ENCODE measurements at regions not wholly inside any gene's neighbourhood (a gene's known extent, or its start where the extent isn't known, plus 50 kb on each side); places are given as distances from the start of the nearest gene placed in this dataset.

- Histone ChIP-seq H3K36me3 (replicated peaks in 1 of 2; ENCODE audit: control insufficient read depth in 1 of 2, insufficient read depth in 2 of 2, low read length in 2 of 2) (no peaks in the 10 kb centered on the region), H3K79me2 (ENCODE audit: insufficient read depth, low read length) (no peaks in the 10 kb centered on the region), H3K27ac (ENCODE audit: extremely low read length, insufficient read depth, low read length) (no peak overlapping the region), H3K4me2 (ENCODE audit: low read depth, low read length) (no peak overlapping the region), H3K4me3 (replicated peaks in 1 of 3; ENCODE audit: insufficient read depth in 1 of 3, low read depth in 2 of 3, low read length in 3 of 3) (no peak overlapping the region), H3K9me3 (ENCODE audit: low read length) (no peaks in the 10 kb centered on the region), H3K27me3 (ENCODE audit: control insufficient read depth in 1 of 2, insufficient read depth in 2 of 2, low read length in 2 of 2) (no peaks in the 10 kb centered on the region), H4K20me1 (ENCODE audit: insufficient read depth, low read length) (no peaks in the 10 kb centered on the region), H3K4me1 (ENCODE audit: insufficient read depth, low read length) (no peaks in the 10 kb centered on the region), H2AFZ (ENCODE audit: low read length) (no peak overlapping the region), H3K9ac (ENCODE audit: insufficient read depth, low read depth, low read length) (no peak overlapping the region)
- POLR2A ChIA-PET = no interaction called here
- in situ Hi-C loops (cut with HindIII; ENCODE audit: extremely low pct_ligation_motif_present, low pct_unique_long_range_greater_than_20kb) = no loop called here
- 40% methylated on average over 2 of the region's 2 CpGs for WGBS (ENCODE audit: low lambda C conversion rate)
- CTCF ChIA-PET (ENCODE audit: low intra/inter-chr PET ratio, low total read pairs) = no interaction called here
- no TSS peak for BruUV-seq (replicated peaks)
- intact Hi-C loops (cut with micrococcal nuclease; ENCODE audit: unreplicated experiment) = loop anchor here (10.0 kb wide), 1 partner anchor 112 kb away; no protein-coding TSS in a partner anchor
- FAIRE-seq (no peak), ATAC-seq (no peak), DNase-seq (ENCODE audit: low spot score) (no peak)
- TF ChIP-seq JUN (CRISPR knock-in tag; IDR thresholded peaks at IDR 0.05) (no peak), ZFP36L2 (CRISPR knock-in tag; IDR thresholded peaks at IDR 0.05) (no peak), ZSCAN29 (CRISPR knock-in tag; conservative IDR thresholded peaks at IDR 0.05) (no peak), RFX1 (IDR thresholded peaks at IDR 0.05) (no peak), HMGA1 (CRISPR knock-in tag; conservative IDR thresholded peaks at IDR 0.05) (no peak), MZF1 (CRISPR knock-in tag; IDR thresholded peaks at IDR 0.05; ENCODE audit: borderline replicate concordance) (no peak), RERE (CRISPR knock-in tag; IDR thresholded peaks at IDR 0.05; ENCODE audit: low read depth) (no peak), ZFP36L1 (CRISPR knock-in tag; IDR thresholded peaks at IDR 0.05) (no peak), KDM1A (CRISPR knock-in tag; IDR thresholded peaks at IDR 0.05) (no peak), ZNF740 (CRISPR knock-in tag; IDR thresholded peaks at IDR 0.05) (no peak), ZNF607 (CRISPR knock-in tag; IDR thresholded peaks at IDR 0.05; ENCODE audit: borderline replicate concordance) (no peak), HNF4A (CRISPR knock-in tag; IDR thresholded peaks at IDR 0.05) (no peak), ZNF460 (CRISPR knock-in tag; IDR thresholded peaks at IDR 0.05; ENCODE audit: borderline replicate concordance) (no peak), GMEB2 (CRISPR knock-in tag; IDR thresholded peaks at IDR 0.05; ENCODE audit: low read depth) (no peak), MLXIP (CRISPR knock-in tag; IDR thresholded peaks at IDR 0.05; ENCODE audit: borderline replicate concordance) (no peak)
Observed at GRCh38 chr6:76752841-76753240, 680.4 kb upstream of the IMPG1 start.

Measured in HepG2 (cell line).